RPMI7951 (cell line): ENCODE measurements at regions not wholly inside any gene's neighbourhood (a gene's known extent, or its start where the extent isn't known, plus 50 kb on each side); places are given as distances from the start of the nearest gene placed in this dataset.

Experiments
- DNase-seq: peaks from one replicate; pipeline ENCODE4 v3.0.0-alpha.2; 2012; ENCODE audit warnings: low read depth

GRCh38 chr2:188204824-188205223, 86.8 kb upstream of the GULP1 start:
- DNase-seq, result no peak

GRCh38 chr2:188207554-188207953, 84.1 kb upstream of the GULP1 start:
- no peak for DNase-seq

- DNase-seq, result no peak
These were observed 82.5 kb upstream of the GULP1 start for GRCh38 chr2:188209218-188209617.

DNA sequence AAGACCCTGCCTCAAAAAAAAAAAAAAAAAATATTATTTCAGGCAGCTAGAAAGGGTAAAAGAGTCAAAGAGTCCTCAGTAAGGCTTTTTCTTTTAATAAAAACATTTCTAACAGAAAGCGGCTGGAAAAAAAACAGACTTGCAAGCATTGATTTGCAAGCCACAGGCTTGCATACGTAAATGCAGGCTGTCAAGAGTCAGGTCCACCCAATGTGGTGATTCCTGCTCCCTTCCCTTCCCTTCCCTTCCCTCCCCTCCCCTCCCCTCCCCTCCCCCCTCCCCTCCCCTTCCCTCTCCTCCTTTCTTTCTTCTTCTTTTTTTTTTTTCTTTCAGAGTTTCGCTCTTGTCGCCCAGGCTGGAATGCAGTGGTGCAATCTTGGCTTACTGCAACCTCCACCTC, 74.4 kb upstream of the GULP1 start:
- no peak for DNase-seq

GRCh38 chr2:188219541-188219940, 72.1 kb upstream of the GULP1 start:
- DNase-seq, result no peak

DNA sequence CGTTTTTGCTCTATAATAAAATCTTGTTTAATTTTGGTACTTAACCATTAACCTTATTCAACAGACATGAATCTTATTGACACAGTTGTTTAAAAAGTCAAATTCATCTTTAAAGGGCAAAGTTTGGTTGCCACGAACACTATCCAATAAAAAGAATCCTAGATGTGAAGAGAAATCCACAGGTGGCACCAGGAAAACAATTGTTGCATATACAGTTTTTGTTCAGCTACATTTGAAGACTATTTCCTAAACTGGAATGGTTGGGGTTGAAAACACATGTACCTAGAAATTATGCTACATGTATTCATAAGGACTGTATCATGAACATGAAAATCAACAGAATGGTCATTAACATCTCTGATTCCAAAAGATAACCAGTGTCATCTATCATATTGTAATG, 71.1 kb upstream of the GULP1 start:
- DNase-seq, result no peak

DNA sequence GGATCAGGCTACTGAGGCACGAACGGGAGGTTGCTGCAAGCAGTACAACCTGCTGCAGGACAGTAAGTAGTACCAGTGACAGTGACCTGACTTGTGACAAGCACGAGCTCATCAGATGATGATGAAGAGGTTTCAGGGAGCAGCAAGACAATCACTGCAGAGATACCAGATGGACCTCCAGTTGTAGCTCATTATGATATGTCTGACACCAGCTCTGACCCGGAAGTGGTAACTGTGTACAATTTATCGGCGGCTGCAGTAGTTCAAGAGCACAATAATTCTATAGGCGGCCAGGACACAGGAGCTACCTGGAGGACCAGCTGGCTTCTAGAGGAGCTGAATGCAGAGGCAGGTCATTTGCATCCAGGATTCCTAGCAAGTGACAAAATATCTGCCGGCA, 64.0 kb upstream of the GULP1 start:
- no peak for DNase-seq

DNA sequence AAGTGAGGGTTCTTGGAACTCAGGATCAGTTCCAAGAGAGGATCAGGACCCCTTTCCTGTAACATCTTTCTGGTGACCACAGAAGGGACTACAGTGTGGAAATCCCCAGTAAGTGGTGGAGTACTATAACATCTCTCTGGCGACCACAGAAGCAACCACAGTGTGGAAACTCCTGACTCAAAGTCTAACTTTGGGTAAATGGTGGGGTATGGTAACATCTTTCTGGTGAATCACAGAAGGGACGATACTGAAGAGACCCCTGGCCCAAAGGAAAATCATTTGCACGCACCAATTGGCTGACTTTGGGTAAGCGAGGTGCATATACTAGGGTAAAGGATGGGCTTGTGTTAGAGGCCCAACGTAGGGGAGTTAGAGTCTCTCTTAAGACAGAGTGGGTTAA, 56.3 kb upstream of the GULP1 start:
- peak; percentile 26 for DNase-seq

DNA sequence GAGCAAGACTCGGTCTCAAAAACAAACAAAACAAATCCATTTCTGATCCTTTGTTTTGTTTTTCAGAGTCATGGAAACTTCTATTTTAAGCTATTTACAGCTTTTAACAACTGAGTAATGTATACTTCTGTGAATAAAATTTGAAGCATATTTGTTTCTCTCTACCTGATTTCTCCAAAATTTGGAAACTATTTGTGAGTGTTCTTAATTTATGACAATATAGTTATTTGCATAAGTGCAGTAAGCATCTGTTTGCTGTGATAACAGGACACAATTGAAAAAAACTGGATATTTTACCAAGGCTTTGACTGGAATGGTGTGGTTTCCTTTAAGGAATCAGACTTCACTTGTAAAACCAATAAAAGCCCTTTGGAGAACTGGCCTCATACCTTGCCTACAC, 53.3 kb upstream of the GULP1 start:
- no peak for DNase-seq
